GM12878 (cell line): ENCODE measurements at regions not wholly inside any gene's neighbourhood (a gene's known extent, or its start where the extent isn't known, plus 50 kb on each side); places are given as distances from the start of the nearest gene placed in this dataset.

Source experiments
- ATAC-seq: fragments of 200-7000 bp; cut with Tn5 transposase; 3 replicates; pipeline ENCODE4 v1.9.1; 2020; ENCODE audit warnings: mild to moderate bottlenecking, moderate library complexity
- BruUV-seq: library from RNA; stranded (reverse); fragments of 400-500 nt; replicated peaks from 2 replicates; lab custom pipeline; 2021; lab: Mats Ljungman, UMichigan
- CTCF ChIA-PET: fragments of 300-600 bp; sonication (Branson Sonifier 250); formaldehyde crosslinking; extraction: SDS; loops from one replicate; lab custom pipeline; 2021; ENCODE audit warnings: inconsistent platforms; lab: Yijun Ruan, JAX
- POLR2A ChIA-PET: fragments of 350-600 bp; formaldehyde crosslinking; extraction: SDS; loops from one replicate; lab custom pipeline; 2021; ENCODE audit warnings: inconsistent platforms; lab: Charles Lee
- RAD21 ChIA-PET: fragments of 300-600 bp; sonication (Branson Sonifier 250); formaldehyde crosslinking; loops from one replicate; lab custom pipeline; 2023; ENCODE audit warnings: antibody characterized with exemption; ENCODE audit not compliant: unreplicated experiment; lab: Charles Lee
- SMC1A ChIA-PET: fragments of 300-600 bp; sonication (Branson Sonifier 250); formaldehyde crosslinking; loops from one replicate; lab custom pipeline; 2023; ENCODE audit not compliant: unreplicated experiment, uncharacterized antibody; lab: Charles Lee
- DNase-seq: peaks from one replicate; pipeline ENCODE4 v3.0.0-alpha.2; 2011; ENCODE audit warnings: low read depth, low spot score
- FAIRE-seq: peaks from 3 replicates; lab custom pipeline; 2011; peaks lifted over from hg19 to GRCh38; lab: Jason Lieb, UNC
- H2AFZ ChIP-seq: 2 replicates; pipeline ENCODE4 v1.6.0; 2011; ENCODE audit warnings: low read depth, low read length, control low read depth; ENCODE audit not compliant: control insufficient read depth
- H3K27ac ChIP-seq: 2 replicates; pipeline ENCODE4 v1.5.1; 2011; ENCODE audit warnings: control low read depth; ENCODE audit not compliant: control insufficient read depth, insufficient read depth
- H3K27me3 ChIP-seq, 2 experiments: replicated peaks in 1 of 2; 2 replicates each; pipeline versions ENCODE4 v1.6.0 to v1.6.1; 2011; ENCODE audit warnings: low read length in 1 of 2; ENCODE audit not compliant: control insufficient read depth in 2 of 2, insufficient read depth in 2 of 2
- H3K36me3 ChIP-seq, 2 experiments: 2 replicates each; pipeline ENCODE4 v1.5.1; 2011; ENCODE audit warnings: low read length in 1 of 2; ENCODE audit not compliant: control insufficient read depth in 2 of 2, insufficient read depth in 2 of 2
- H3K4me1 ChIP-seq: 2 replicates; pipeline ENCODE4 v1.6.1; 2011; ENCODE audit warnings: mild to moderate bottlenecking, low read length, moderate library complexity, mixed read lengths; ENCODE audit not compliant: control insufficient read depth, insufficient read depth
- H3K4me2 ChIP-seq: 2 replicates; pipeline ENCODE4 v1.6.0; 2011; ENCODE audit warnings: control low read depth; ENCODE audit not compliant: control insufficient read depth, insufficient read depth
- H3K4me3 ChIP-seq: fragments of 200-600 bp; sonication (generic); 2 replicates; pipeline ENCODE4 v1.5.1; 2016
- H3K79me2 ChIP-seq: 2 replicates; pipeline ENCODE4 v1.6.0; 2011; ENCODE audit warnings: low read length; ENCODE audit not compliant: control insufficient read depth, insufficient read depth
- H3K9ac ChIP-seq: 2 replicates; pipeline ENCODE4 v1.8.0; 2011; ENCODE audit warnings: low read length, control low read depth, mixed read lengths; ENCODE audit not compliant: control insufficient read depth, insufficient read depth
- H3K9me3 ChIP-seq: replicated peaks from 3 replicates; pipeline ENCODE4 v1.5.1; 2011; ENCODE audit warnings: mild to moderate bottlenecking, low read length; ENCODE audit not compliant: control insufficient read depth, insufficient read depth
- H4K20me1 ChIP-seq: 2 replicates; pipeline ENCODE4 v1.6.0; 2011; ENCODE audit not compliant: control insufficient read depth, insufficient read depth
- ASH2L ChIP-seq: fragments of 300-600, 200-600 bp; sonication (generic); IDR thresholded peaks from 2 replicates; pipeline ENCODE4 v1.6.1; 2017; ENCODE audit warnings: low read depth, mild to moderate bottlenecking, borderline replicate concordance
- BACH1 ChIP-seq: fragments of 450-650 bp; IDR thresholded peaks from 2 replicates; pipeline ENCODE4 v1.6.1; 2017; ENCODE audit warnings: mild to moderate bottlenecking, borderline replicate concordance
- GABPA ChIP-seq: IDR thresholded peaks from 2 replicates; pipeline ENCODE4 v1.6.1; 2014; ENCODE audit warnings: antibody characterized with exemption, low read depth, mild to moderate bottlenecking, inconsistent platforms
- HDAC6 ChIP-seq: fragments of 200-600 bp; sonication (generic); IDR thresholded peaks from one replicate; pipeline ENCODE4 v1.8.0; 2017; ENCODE audit warnings: antibody characterized with exemption; ENCODE audit not compliant: unreplicated experiment
- KLF5 ChIP-seq: fragments of 450-650 bp; IDR thresholded peaks from 2 replicates; pipeline ENCODE4 v1.6.1; 2014; ENCODE audit warnings: mild to moderate bottlenecking; ENCODE audit not compliant: partially characterized antibody
- NFXL1 ChIP-seq: fragments of 450-650 bp; IDR thresholded peaks from 2 replicates; pipeline ENCODE4 v1.6.1; 2017; ENCODE audit warnings: antibody characterized with exemption, mild to moderate bottlenecking, borderline replicate concordance
- NR2C1 ChIP-seq: fragments of 450-650 bp; IDR thresholded peaks from 2 replicates; pipeline ENCODE4 v1.6.1; 2017; ENCODE audit warnings: antibody characterized with exemption, mild to moderate bottlenecking, moderate library complexity
- NR2C2 ChIP-seq: IDR thresholded peaks from 2 replicates; pipeline ENCODE4 v1.6.1; 2011; ENCODE audit warnings: borderline replicate concordance, low read depth; ENCODE audit not compliant: control insufficient read depth, insufficient read length
- POU2F2 ChIP-seq: IDR thresholded peaks from 3 replicates; pipeline ENCODE4 v1.6.1; 2011; ENCODE audit warnings: low read depth, mild to moderate bottlenecking, low read length, borderline replicate concordance
- PRDM15 ChIP-seq: fragments of 450-650 bp; formaldehyde crosslinking; IDR thresholded peaks from 2 replicates; pipeline ENCODE4 v1.4.0; 2020; ENCODE audit warnings: mild to moderate bottlenecking, moderate library complexity
- RBBP5 ChIP-seq: fragments of 200-600 bp; sonication (generic); conservative IDR thresholded peaks from 2 replicates; pipeline ENCODE4 v1.6.1; 2016
- STAT1 ChIP-seq: fragments of 450-650 bp; conservative IDR thresholded peaks from 2 replicates; pipeline ENCODE4 v1.6.1; 2014; ENCODE audit warnings: antibody characterized with exemption, mild to moderate bottlenecking
- TAF1 ChIP-seq: IDR thresholded peaks from 2 replicates; pipeline ENCODE4 v1.6.1; 2011; ENCODE audit warnings: mild to moderate bottlenecking, low read depth, low read length, borderline replicate concordance
- YBX1 ChIP-seq: fragments of 450-650 bp; IDR thresholded peaks from 2 replicates; pipeline ENCODE4 v1.6.1; 2016; ENCODE audit warnings: antibody characterized with exemption
- ZNF217 ChIP-seq: fragments of 450-650 bp; IDR thresholded peaks from 2 replicates; pipeline ENCODE4 v1.6.1; 2017; ENCODE audit warnings: antibody characterized with exemption, mild to moderate bottlenecking
- in situ Hi-C: fragments of 300-500 bp; cut with MboI; formaldehyde crosslinking; loops from 9 replicates; pipeline ENCODE4 v1.14.3; 2018; ENCODE audit warnings: mixed read lengths
- intact Hi-C: fragments of 100-400 bp; cut with micrococcal nuclease; formaldehyde crosslinking; loops from one replicate; pipeline ENCODE4 v1.14.2; 2022; ENCODE audit not compliant: unreplicated experiment
- TF ChIP-seq, protein P1 (sequence below): IDR thresholded peaks from 2 replicates; pipeline ENCODE4 v1.6.1; 2011; ENCODE audit warnings: low read depth, mild to moderate bottlenecking, low read length, moderate library complexity, borderline replicate concordance; ENCODE audit errors: extremely low read depth
- TF ChIP-seq, protein P2 (sequence below): fragments of 450-650 bp; IDR thresholded peaks from 2 replicates; pipeline ENCODE4 v1.6.1; 2017; ENCODE audit warnings: mild to moderate bottlenecking, low read depth, inconsistent platforms; ENCODE audit not compliant: poor library complexity, severe bottlenecking
- TF ChIP-seq, protein P3 (sequence below): fragments of 450-650 bp; IDR thresholded peaks from 2 replicates; pipeline ENCODE4 v1.6.1; 2018; ENCODE audit warnings: borderline replicate concordance, mild to moderate bottlenecking; ENCODE audit not compliant: partially characterized antibody

- no TSS peak for BruUV-seq
- H3K4me1 ChIP-seq, result no peaks in the 10 kb centered on the region
- ChIA-PET RAD21 (no interaction called here), POLR2A (no interaction called here), CTCF (interaction anchor here (0.7 kb wide), 1 partner anchor 278 kb away, joined by 3 read pairs; no protein-coding TSS in a partner anchor), SMC1A (interaction anchor here (2.0 kb wide), 1 partner anchor 10 kb away, joined by 5 read pairs; no protein-coding TSS in a partner anchor)
- no peaks in the 10 kb centered on the region for H3K79me2 ChIP-seq
- H3K27ac ChIP-seq, result no peak overlapping the region
- no peak overlapping the region for H2AFZ ChIP-seq
- FAIRE-seq, result no peak
- no peak overlapping the region for H3K9ac ChIP-seq
- no peak for ATAC-seq
- intact Hi-C loops (no loop called here), in situ Hi-C loops (no loop called here)
- H3K4me2 ChIP-seq, result no peak overlapping the region
- no peaks in the 10 kb centered on the region for H4K20me1 ChIP-seq
- no peaks in the 10 kb centered on the region for H3K9me3 ChIP-seq
- no peaks in the 10 kb centered on the region for H3K36me3 ChIP-seq
- DNase-seq, result no peak
- H3K4me3 ChIP-seq, result no peak overlapping the region
- no peaks in the 10 kb centered on the region for H3K27me3 ChIP-seq
- TF ChIP-seq HDAC6 (no peak), NR2C2 (no peak), POU2F2 (no peak), TAF1 (no peak), PRDM15 (CRISPR knock-in tag) (no peak), NFXL1 (no peak), KLF5 (no peak), YBX1 (no peak), STAT1 (no peak), BACH1 (no peak), ZNF217 (no peak), GABPA (no peak), ASH2L (no peak), RBBP5 (no peak), NR2C1 (no peak)
- TF ChIP-seq, protein P1, sequence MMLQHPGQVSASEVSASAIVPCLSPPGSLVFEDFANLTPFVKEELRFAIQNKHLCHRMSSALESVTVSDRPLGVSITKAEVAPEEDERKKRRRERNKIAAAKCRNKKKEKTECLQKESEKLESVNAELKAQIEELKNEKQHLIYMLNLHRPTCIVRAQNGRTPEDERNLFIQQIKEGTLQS, result no peak
- TF ChIP-seq, protein P2, sequence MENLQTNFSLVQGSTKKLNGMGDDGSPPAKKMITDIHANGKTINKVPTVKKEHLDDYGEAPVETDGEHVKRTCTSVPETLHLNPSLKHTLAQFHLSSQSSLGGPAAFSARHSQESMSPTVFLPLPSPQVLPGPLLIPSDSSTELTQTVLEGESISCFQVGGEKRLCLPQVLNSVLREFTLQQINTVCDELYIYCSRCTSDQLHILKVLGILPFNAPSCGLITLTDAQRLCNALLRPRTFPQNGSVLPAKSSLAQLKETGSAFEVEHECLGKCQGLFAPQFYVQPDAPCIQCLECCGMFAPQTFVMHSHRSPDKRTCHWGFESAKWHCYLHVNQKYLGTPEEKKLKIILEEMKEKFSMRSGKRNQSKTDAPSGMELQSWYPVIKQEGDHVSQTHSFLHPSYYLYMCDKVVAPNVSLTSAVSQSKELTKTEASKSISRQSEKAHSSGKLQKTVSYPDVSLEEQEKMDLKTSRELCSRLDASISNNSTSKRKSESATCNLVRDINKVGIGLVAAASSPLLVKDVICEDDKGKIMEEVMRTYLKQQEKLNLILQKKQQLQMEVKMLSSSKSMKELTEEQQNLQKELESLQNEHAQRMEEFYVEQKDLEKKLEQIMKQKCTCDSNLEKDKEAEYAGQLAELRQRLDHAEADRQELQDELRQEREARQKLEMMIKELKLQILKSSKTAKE, result no peak
- TF ChIP-seq, protein P3, sequence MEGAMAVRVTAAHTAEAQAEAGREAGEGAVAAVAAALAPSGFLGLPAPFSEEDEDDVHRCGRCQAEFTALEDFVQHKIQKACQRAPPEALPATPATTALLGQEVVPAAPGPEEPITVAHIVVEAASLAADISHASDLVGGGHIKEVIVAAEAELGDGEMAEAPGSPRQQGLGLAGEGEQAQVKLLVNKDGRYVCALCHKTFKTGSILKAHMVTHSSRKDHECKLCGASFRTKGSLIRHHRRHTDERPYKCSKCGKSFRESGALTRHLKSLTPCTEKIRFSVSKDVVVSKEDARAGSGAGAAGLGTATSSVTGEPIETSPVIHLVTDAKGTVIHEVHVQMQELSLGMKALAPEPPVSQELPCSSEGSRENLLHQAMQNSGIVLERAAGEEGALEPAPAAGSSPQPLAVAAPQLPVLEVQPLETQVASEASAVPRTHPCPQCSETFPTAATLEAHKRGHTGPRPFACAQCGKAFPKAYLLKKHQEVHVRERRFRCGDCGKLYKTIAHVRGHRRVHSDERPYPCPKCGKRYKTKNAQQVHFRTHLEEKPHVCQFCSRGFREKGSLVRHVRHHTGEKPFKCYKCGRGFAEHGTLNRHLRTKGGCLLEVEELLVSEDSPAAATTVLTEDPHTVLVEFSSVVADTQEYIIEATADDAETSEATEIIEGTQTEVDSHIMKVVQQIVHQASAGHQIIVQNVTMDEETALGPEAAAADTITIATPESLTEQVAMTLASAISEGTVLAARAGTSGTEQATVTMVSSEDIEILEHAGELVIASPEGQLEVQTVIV, result no peak
These were observed 80.0 kb downstream of the TFPI2 start for GRCh38 chr7:93810561-93810960.
